ENCODE measurements at regions not wholly inside any gene's neighbourhood (a gene's known extent, or its start where the extent isn't known, plus 50 kb on each side); places are given as distances from the start of the nearest gene placed in this dataset.

DNA sequence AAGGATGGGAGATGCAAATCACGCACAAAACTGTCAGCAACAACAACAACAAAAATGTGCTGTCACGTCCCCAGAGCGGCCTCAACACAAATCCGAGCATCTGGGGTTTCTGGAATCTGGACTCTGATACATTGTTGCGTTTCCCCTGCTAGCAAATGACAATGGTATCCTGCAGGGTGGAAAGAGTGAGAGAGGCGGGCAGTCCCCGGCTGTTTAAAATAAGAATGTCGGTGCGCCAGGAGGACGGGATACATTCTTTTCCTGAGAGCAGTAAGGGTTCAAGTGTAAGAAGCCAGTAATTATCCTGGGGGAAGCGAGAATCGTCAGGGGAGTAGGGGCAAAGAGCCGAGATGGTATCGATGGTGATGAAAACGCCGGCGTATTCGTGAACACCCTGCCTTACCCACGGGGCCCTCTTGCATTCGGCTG, 310.2 kb downstream of the ASMT start:
- H3K4me3 Mint-ChIP-seq (ENCODE audit: unreplicated experiment): peak overlapping the region; percentile 53
- no peak overlapping the region for H3K27ac Mint-ChIP-seq (ENCODE audit: unreplicated experiment)
- peaks cover 6% of the 10 kb centered on the region for H3K4me1 Mint-ChIP-seq (ENCODE audit: unreplicated experiment)
- H3K9me3 Mint-ChIP-seq (ENCODE audit: unreplicated experiment): no peaks in the 10 kb centered on the region
- no peak for DNase-seq (ENCODE audit: extremely low spot score, unreplicated experiment)
- H3K27me3 Mint-ChIP-seq (ENCODE audit: unreplicated experiment): no peaks in the 10 kb centered on the region
- TF ChIP-seq, protein P1, sequence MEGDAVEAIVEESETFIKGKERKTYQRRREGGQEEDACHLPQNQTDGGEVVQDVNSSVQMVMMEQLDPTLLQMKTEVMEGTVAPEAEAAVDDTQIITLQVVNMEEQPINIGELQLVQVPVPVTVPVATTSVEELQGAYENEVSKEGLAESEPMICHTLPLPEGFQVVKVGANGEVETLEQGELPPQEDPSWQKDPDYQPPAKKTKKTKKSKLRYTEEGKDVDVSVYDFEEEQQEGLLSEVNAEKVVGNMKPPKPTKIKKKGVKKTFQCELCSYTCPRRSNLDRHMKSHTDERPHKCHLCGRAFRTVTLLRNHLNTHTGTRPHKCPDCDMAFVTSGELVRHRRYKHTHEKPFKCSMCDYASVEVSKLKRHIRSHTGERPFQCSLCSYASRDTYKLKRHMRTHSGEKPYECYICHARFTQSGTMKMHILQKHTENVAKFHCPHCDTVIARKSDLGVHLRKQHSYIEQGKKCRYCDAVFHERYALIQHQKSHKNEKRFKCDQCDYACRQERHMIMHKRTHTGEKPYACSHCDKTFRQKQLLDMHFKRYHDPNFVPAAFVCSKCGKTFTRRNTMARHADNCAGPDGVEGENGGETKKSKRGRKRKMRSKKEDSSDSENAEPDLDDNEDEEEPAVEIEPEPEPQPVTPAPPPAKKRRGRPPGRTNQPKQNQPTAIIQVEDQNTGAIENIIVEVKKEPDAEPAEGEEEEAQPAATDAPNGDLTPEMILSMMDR (IDR thresholded peaks at IDR 0.05): no peak
- no peaks in the 10 kb centered on the region for H3K36me3 Mint-ChIP-seq (ENCODE audit: unreplicated experiment)

DNA sequence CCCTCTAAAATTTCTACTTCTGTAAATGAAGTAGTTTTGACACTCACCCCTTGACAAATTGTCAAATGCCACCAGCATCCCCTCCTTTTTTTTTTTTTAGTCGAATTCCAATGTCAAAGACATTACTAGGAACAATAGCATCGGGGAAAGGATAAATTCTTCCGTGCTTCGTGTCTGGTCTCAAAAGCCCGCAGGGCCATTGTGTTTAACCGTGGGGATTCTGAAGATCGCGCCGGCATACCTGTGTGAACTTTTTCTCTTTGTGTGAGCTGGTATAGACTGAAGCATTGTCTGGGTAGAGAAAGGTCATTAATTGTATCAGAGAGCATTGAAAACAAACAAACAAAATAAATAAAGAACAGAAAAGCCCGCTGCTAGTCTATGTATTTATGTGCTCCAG, 313.9 kb downstream of the ASMT start:
- no peak overlapping the region for H3K27ac Mint-ChIP-seq (ENCODE audit: unreplicated experiment)
- peaks cover 16% of the 10 kb centered on the region for H3K4me1 Mint-ChIP-seq (ENCODE audit: unreplicated experiment)
- TF ChIP-seq, protein P1 (IDR thresholded peaks at IDR 0.05): no peak
- H3K36me3 Mint-ChIP-seq (ENCODE audit: unreplicated experiment): no peaks in the 10 kb centered on the region
- no peak for DNase-seq (ENCODE audit: extremely low spot score, unreplicated experiment)
- no peaks in the 10 kb centered on the region for H3K27me3 Mint-ChIP-seq (ENCODE audit: unreplicated experiment)
- no peak overlapping the region for H3K4me3 Mint-ChIP-seq (ENCODE audit: unreplicated experiment)
- no peaks in the 10 kb centered on the region for H3K9me3 Mint-ChIP-seq (ENCODE audit: unreplicated experiment)

DNA sequence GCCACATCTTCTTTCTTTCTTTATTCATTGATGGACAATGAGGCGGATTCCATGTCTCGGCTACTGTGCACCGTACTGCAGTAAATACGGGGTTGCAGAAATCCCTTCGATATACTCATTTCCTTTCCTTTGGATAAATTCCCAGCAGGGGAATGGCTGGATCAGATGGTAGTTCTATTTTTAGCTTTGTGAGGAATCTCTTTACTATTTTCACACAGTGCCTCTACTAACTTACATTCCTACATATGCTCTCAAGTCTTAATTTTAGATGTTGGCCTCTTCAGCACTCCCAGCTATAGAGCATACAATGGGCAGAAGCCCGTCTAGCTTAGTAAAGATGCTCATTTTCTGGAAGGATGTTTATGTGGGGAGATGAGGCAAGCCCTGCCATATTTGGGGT, 317.4 kb downstream of the ASMT start:
- DNase-seq (ENCODE audit: extremely low spot score, unreplicated experiment): no peak
- Mint-ChIP-seq H3K27me3 (ENCODE audit: unreplicated experiment) (no peaks in the 10 kb centered on the region), H3K9me3 (ENCODE audit: unreplicated experiment) (no peaks in the 10 kb centered on the region), H3K4me1 (ENCODE audit: unreplicated experiment) (peaks cover 14% of the 10 kb centered on the region), H3K36me3 (ENCODE audit: unreplicated experiment) (no peaks in the 10 kb centered on the region), H3K27ac (ENCODE audit: unreplicated experiment) (no peak overlapping the region), H3K4me3 (ENCODE audit: unreplicated experiment) (no peak overlapping the region)
- TF ChIP-seq, protein P1 (IDR thresholded peaks at IDR 0.05): no peak

DNA sequence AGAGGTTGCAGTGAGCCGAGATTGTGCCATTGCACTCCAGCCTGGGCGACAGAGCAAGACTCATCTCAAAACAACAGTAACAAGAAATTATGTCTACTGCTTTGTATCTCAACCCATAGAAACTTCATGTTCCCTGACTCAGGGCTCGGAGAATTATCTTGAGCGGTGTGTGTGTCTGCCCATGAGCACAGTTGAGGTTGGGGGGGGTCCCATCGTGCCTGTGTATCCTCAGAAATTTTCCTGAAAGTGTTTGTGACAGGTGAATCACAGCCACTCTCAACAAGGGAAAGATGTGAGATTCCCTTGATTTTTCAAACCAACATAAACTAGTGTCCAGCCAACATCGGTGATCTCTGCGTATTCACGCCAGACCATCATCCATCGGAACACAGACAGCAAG, 319.1 kb downstream of the ASMT start:
- Mint-ChIP-seq H3K36me3 (ENCODE audit: unreplicated experiment) (no peaks in the 10 kb centered on the region), H3K9me3 (ENCODE audit: unreplicated experiment) (no peaks in the 10 kb centered on the region), H3K4me3 (ENCODE audit: unreplicated experiment) (no peak overlapping the region), H3K4me1 (ENCODE audit: unreplicated experiment) (peaks cover 14% of the 10 kb centered on the region), H3K27ac (ENCODE audit: unreplicated experiment) (no peak overlapping the region), H3K27me3 (ENCODE audit: unreplicated experiment) (no peaks in the 10 kb centered on the region)
- no peak for DNase-seq (ENCODE audit: extremely low spot score, unreplicated experiment)
- TF ChIP-seq, protein P1 (IDR thresholded peaks at IDR 0.05): no peak

DNA sequence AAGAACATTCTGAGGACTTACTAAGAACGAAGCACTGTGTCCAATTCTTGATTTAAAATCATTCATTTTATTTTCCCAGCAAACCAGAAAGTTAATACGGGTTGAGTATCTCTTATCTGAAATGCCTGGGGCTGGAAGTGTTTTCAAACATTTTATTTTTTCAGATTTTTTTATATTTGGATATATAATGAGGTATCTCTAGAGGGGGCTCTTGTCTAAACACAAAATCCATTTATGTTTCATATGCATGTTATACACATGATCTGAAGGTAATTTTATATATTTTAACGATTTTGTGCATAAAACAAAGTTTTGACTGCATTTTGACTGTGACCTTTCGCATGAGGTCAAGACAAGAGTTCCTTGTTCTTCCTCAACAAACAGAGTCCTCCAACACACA, 320.9 kb downstream of the ASMT start:
- Mint-ChIP-seq H3K9me3 (ENCODE audit: unreplicated experiment) (no peaks in the 10 kb centered on the region), H3K4me3 (ENCODE audit: unreplicated experiment) (no peak overlapping the region), H3K27me3 (ENCODE audit: unreplicated experiment) (no peaks in the 10 kb centered on the region), H3K36me3 (ENCODE audit: unreplicated experiment) (no peaks in the 10 kb centered on the region), H3K4me1 (ENCODE audit: unreplicated experiment) (peaks cover 14% of the 10 kb centered on the region), H3K27ac (ENCODE audit: unreplicated experiment) (no peak overlapping the region)
- no peak for DNase-seq (ENCODE audit: extremely low spot score, unreplicated experiment)
- TF ChIP-seq, protein P1 (IDR thresholded peaks at IDR 0.05): peak; percentile 17

Measured in osteocyte (in vitro differentiated cells).